HG03097 (cell line): ENCODE measurements at regions not wholly inside any gene's neighbourhood (a gene's known extent, or its start where the extent isn't known, plus 50 kb on each side); places are given as distances from the start of the nearest gene placed in this dataset.

Source experiments
- ATAC-seq: cut with Tn5 transposase; IDR thresholded peaks from one replicate; pipeline ENCODE4 v1.9.1; 2021; ENCODE audit not compliant: unreplicated experiment, low FRiP score

DNA sequence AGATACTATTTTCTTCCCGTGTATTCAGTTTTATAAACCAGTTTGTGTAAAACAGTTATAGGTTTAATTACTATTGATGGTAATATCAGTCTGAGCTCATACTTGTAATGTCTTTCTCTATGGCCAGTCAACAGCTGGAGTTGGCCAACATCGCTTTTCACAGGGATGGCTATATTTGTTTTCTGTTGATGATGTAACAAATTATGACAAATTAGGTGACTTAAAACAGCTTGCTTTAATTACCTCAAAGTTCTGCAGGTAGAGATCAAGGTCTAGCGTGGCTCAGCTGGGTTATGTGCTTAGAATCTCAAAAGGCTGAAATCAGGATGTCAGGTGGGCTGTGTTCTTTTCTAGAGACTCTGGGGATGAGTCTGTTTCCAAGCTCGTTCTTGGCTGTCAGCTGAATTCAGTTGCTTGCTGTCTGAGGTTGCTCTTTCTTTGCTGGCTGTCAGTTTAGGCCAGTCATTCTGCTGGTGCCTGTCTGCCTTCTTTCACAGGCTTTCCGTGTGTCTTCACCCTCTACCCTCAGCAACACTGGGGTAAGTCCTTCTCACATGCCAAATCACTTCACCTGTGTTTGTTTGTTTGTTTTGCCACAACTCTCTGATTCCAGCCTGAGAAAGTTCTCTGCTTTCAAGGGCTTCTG, 370.2 kb upstream of the E2F7 start:
- no peak for ATAC-seq

DNA sequence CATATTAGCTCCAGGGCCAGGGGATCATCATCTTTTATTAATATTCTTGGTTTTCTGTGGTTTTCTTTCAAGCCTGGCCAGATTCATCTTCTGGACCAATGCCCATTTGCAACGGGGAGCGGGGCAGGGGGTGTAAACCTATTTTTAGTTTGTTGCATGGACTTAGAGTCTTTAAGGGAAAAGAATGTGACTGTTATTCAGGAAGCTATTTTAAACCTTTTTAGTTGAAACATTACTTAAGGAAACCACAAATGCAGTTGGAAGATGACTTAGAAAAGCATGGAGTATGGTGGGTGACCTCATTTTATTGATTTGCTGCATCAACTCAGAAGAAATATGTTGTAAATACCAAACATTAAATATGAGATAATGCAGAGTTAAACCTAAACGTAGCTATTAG, 368.4 kb upstream of the E2F7 start:
- no peak for ATAC-seq

DNA sequence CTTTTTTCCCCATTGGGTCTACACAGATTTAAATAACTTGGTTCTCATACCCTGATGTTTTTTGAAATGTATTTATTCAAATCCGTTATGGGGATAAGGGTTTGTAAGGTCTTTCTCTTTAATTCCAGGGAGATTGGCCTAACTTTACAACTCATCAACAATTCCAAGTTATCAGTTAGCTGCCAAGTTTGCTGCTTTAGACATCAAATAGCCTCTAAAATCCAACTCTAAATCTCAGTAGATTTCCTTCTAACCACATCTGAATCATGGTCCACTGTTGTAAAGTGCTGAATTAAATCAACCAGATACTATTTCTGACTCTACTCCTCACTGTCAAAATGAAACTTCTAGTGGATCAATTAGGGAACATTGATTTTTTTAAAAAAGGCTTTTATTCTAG, 364.1 kb upstream of the E2F7 start:
- ATAC-seq: no peak

DNA sequence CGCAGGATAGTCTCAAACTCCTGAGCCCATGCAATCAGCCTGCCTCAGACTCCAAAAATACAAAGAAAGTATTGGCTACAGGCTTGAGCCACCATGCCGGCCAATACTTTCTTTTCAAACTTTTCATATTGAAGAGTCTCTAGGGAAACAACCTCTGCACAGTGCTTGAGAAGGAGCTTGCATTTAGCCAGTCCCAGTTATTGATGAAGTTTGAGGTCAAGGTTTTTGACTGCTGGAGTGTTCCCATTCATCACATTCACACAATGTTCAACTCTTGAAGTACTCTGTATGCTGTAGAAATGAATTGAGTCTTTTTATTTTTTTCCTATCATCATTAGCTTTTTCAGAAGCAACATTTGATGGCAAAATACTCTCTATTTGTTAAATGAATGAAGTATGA, 355.8 kb upstream of the E2F7 start:
- ATAC-seq: no peak

DNA sequence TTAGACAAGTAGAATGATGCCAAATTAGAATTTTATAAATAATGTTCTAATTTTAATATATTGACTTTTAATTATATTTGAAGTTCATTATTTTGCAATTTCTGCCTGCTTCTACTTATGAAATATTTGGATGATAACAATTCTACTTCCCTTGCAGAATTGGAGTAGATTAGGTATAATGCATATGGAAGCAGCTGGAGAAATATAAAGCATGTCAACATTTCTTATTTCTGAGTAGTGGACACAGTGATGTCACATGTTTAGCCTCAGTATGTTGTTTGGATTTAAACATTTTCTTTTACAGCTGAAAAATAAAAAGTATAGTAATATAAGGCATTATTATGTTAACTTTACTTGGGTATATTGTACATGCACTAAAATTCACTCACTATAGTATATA, 344.2 kb upstream of the E2F7 start:
- ATAC-seq: no peak

DNA sequence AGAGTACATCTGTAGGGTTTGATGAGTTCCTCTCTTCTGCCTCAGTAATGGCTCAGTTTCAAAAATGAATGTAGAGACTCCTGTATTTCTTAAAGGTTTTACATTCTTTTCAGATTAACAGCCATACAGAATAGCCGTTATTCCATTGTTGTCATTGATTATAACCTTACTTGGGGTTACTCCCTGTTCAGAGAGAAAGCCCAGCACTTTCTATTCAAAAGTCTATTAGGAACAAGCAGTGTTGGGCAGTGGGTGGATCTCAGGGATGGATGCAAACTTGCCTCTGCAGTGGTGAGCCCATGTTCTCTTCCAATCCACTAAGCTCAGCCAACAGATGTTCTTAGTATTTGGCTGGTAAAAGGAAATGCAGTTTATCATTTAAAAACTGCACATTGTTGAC, 342.6 kb upstream of the E2F7 start:
- no peak for ATAC-seq

DNA sequence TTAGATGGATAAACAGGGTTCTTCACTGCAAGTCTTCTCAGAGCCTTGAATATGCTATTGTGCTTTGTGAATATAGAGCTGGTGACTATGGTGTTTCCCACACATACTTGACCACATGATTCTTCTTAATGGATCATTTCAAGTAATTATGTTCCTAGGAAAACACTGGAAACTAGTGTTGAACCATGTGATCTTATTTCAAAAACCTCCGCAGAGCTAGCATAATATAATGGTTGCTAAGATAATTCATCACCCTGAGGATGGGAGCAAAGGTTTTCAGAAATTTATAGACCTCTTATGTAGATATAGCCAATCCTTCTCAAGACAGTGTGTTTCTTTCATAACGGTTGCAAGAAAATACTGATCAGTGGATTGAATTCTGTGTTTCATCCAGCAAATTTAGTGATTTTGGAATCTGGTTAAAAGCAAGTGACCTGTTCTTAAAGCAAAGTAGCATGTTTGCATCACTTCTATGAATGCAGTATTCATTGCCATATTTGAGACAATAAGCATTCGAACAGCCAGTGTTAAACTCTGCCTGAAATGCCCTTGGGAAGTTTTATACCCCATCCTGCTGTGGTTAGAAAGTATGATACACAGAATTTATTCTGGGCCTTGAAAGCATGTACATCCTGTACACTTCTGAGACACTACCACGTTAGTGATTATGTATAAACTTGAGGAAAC, 341.0 kb upstream of the E2F7 start:
- no peak for ATAC-seq

DNA sequence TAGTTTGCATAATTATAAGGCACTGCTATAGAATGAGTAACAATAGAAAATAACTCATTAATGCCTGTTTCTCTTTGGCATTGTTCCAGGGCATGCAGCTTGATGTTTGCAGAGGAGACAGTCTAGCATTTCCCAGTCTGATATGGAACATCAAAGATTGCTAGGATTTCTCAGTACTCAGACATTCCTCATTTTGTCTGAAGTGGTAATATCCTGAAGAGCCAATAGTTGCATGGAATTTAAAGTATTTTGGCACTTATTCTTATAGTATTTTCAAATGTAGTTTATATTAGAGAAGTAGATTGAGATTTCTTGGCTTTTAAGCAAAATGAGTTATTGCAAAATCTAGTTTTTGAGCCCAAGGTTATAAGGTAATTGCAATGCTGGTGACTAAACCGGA, 337.3 kb upstream of the E2F7 start:
- no peak for ATAC-seq

DNA sequence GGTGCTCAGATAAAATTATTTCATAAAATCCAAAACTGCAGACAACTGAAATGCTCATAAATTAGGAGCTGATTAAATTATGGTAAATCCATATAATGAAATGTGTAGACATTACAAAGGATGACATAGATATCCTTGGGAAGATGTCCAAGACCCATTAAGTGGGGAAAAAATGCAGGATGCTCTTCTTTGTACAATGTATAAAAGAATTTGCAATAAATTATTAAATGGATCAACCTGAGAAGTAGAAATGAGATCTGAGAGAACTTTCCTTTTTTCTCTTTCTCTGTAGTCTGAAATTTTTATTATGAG, 336.4 kb upstream of the E2F7 start:
- ATAC-seq: no peak

DNA sequence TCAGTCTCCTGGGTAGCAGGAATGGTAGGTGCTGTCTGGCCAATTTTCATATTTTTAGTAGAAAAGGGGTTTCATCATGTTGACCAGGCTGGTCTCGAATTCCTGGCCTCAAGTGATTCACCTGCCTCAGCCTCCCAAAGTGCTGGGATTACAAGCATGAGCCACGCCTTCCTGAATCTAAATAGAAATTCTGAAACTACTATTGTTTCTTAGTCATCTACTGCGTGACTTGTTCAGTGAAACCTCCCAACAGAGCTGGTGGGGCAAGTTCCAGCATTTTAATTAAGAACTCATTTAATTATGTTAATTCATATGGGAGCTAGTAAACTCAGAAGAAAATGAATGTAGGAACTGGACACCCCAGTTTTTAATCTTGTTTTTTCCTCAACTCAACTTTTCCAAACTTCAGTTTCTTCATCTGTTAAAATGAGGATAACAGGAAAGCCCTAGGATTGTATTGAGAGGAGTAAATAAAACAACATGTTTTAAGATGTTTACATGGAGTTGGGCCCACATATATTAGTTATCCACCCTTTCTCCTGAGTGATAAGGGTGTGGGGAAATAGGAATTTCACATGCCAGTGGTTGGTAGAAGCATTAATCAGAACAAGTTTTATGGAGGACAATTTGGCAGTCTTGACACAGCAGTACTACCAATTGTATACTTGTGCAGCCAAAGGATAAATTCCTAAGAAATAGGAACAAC, 335.8 kb upstream of the E2F7 start:
- ATAC-seq: no peak

DNA sequence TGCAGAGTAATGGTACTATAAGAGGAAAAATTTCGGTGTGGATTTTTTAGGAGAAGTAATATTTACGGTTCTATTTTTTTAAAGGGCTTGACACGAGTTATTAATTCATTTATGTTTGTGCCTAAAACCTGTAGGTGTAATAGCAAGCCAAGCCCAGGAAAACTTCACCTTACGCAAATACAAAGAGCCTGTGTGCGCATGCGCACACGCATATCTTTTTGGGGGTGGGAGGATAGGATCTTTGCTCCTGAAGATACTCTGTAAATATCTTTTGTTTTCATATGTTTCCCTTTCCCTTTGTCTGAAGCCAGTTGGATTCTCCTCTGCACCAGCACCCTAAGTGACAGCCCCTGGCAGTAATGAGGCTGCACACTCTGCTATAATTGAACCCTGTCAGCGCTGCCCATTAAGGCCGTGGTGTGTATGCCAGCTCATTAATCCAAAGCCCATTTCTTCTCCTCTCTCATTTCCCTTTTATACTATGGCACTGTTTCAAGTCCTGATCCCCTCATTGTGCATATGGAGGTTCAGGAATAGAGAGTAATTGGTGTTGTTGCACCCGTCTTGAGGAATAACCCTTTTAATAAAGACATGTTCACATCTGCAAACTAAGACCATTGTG, 327.2 kb upstream of the E2F7 start:
- ATAC-seq: no peak

DNA sequence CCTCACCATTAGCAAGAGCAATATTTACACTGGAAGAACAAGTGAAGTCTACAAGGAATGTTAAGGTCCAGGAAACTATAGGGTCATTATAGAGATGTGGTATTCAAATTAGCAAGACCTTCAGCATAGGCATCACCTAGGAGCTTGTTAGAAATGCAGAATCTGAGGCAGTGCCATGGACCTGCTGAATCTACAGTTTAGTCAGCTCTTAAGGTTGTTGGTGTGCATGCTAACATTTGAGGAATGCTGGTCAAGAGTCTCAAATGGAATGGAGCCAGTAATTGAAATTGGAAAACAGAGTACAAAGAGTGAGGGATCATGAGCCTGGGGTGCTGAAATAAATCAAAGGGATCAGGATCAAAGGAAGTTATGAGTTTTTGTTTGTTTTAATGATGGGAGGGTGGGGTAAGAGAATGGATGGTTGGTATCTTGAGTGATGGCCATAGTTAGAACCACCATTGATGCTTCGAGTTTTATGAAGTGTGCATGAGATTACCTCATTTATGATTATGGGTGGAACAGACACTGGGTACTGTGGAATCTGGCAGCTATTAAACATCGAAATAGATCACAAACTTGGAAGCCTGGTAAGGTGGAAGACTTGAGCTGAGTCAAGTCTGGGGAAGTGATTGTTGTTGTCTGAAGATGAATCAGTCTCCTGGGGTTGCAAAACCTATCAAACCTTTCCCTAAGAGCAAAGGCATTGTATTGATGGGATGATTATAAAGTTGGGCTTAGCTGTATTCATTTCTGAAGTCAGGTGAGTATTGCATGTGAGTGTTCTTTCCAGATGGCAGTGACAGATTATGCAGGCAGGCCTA, 323.3 kb upstream of the E2F7 start:
- no peak for ATAC-seq

DNA sequence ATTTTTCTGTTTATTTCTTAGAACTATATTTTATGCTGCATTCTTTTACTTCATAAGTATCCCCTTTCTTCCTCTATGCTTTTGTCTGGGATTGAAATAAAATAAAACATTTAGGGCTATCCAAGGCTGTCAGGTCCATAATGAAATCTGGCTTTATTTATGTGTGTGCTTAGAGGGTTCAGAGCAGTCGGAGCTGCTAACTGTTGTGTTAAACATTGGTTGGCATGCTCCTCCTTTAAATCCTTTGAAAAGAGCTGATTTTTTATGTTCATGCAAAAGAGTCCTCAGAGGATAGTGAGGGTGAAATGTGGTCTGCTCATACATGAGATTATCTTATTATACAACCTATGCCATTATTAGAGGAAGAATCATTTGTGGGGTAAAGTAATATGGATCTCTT, 322.3 kb upstream of the E2F7 start:
- ATAC-seq: no peak

DNA sequence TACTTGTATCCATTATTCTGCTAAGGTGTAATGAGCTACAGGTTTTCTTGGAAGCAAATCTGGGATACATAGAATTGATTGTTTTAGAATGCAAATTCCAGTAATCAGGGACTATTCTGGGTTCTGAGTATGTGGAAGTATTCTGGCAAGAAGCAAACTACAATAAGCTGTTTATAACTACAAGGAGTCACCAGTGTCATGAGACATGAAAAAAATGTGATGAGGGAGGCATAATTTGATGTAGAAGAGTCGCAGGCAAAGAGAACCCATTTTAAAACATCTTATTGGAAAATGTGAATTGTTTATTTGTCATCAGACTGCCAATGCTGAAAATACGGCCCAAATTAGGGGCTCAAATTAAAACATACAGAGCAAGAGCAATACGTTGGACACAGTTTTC, 321.8 kb upstream of the E2F7 start:
- no peak for ATAC-seq

DNA sequence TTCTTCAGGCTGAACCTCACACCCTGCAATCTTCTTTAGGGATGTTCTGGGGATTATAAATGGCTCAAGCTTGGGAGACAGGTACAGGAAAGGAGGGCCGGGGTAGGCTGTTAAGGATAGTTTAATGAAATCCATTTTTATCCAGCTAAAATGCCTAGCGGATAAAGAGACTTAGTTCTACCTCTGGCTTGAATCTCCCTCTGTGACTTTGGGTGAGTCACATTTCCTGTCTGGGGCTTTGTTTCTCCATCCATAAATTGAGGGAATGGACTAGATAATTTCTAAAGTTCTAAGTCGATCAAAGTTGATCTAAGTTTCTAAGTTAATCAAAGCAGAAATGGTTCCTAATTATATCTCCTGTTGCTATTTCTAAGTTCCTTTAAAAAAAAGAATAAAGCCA, 319.6 kb upstream of the E2F7 start:
- ATAC-seq: no peak

DNA sequence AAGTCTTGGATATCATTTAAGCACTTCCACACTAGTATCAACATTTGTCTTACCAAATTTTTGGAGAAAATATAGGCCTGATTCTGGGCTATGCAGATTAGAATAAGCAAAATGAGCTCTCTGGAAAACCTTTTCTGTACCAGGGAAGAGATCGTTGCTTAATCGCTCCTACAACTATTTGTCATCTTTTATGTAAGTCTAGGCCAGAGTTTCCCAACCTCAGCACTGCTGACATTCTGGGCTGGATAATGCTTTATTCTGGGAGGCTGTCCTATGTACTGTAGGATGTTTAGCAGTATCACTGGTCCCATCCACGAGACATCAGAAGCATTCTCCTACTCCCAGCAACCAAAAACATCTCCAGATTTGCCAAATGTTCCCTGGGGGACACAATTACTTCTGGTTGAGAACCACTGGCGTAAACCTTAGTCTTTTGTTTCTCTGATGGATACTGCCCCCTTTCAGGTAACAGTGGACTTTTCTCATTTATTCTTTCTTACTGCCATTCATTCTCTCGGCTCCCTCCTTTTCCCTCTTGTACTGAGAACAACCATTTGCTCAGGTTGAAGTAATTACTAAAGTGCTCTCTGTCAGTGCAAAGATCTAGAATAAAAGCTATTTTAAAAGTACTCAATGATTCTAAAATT, 316.9 kb upstream of the E2F7 start:
- no peak for ATAC-seq

DNA sequence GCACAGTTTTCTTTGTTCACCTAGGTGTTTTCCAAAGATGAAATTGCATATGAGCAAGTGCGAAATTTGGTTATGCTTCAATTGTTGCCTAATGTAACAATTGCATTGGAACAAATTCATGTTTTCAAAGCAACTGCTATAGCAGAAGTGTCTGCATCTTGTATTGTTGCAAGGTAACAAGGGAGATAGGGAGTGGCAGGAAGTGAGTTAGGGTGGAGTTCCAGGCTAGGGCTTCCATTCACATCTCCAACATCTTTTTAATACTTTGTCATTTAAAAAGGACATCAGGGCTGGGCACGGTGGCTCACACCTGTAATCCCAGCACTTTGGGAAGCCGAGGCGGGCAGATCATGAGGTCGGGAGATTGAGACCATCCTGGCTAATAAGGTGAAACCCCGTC, 312.3 kb upstream of the E2F7 start:
- no peak for ATAC-seq

DNA sequence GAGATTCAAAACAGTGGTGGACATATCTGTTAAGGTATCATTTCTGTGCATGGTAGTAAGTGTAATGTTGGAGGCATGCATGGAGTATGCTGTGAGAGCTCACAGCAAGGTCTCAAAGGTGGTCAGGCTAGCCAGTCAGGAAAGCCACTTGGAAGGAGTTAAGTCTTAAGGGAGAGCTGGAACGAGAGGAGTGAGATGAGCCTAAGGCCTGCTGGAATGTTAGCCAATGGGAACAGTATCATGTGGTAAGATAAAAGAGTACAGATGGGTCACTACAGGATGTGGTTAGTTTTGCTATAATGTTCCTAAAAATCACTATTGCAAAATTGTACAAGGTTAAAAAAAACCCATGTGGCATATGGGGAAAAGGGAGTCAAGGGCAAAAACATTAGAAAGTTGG, 311.7 kb upstream of the E2F7 start:
- ATAC-seq: no peak

DNA sequence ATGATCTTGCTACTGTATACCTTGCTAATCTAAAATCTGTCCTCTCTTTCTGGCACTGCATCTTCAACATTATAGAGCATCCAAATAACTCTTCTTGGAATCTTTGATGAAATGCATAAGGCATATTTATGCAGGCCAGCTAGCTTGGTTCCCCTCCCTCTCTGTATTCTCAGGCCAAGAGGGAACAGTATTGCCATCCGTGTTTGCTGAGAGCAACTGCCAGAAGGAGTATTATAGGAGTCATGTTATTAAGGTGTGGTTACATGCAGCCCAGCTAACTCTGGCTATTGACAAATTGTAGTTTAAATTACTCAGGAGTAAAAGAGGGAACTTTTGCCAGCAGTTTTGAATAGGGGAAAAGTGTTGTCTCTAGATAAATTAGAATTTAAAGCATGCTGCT, 309.3 kb upstream of the E2F7 start:
- ATAC-seq: no peak

DNA sequence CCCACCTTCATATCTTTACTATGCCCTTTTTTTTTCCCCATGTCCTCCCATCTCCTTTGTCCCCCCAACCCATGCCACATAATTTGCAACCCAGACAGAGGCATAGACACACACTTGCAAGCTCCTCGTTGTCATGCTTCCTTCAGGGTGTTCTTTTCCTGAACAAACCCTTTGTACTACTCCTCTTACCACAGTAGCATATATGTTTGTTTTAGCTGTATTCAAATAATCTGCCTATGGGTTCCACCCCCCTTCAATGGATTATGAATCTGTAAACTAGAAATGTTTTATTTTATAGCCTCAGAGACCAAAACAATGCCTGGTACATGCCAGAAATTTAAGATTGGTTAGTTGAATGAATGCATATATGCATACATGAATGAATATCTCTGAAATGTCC, 307.1 kb upstream of the E2F7 start:
- ATAC-seq: no peak

DNA sequence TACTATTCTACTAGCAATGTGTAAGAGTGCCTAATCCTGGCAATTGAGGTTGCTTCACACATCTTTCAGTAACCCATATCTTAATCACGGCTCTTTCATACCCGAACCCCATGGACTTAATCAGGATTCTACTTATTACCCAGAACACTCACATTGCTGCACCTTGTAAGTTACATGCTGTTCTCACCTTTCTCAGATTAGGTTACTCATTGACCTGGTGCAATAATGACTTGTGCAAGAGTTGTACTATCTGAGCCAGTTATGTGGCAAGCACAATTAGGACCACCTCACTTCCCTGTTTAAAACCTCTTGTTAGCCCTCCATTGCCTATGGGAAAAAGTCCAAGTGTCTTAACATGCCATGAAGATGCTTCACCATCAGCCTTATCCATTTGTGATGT, 306.7 kb upstream of the E2F7 start:
- ATAC-seq: no peak
